ENCODE measurements at regions not wholly inside any gene's neighbourhood (a gene's known extent, or its start where the extent isn't known, plus 50 kb on each side); places are given as distances from the start of the nearest gene placed in this dataset.

- no peaks in the 10 kb centered on the region for H4K20me1 ChIP-seq (ENCODE audit: insufficient read depth)
- H3K9me2 ChIP-seq (ENCODE audit: insufficient read depth, low read length) = no peaks in the 10 kb centered on the region
- H3K9ac ChIP-seq (ENCODE audit: low read length) = no peak overlapping the region
- no peak overlapping the region for H3K4me3 ChIP-seq (ENCODE audit: low read length)
- no peak overlapping the region for H3K4me2 ChIP-seq (ENCODE audit: low read length)
- H3K9me3 ChIP-seq (ENCODE audit: low read length) = no peaks in the 10 kb centered on the region
- no peaks in the 10 kb centered on the region for H3K27me3 ChIP-seq (ENCODE audit: insufficient read depth, low read depth, low read length)
- no peaks in the 10 kb centered on the region for H3K36me3 ChIP-seq (ENCODE audit: insufficient read depth, low read length)
- H3F3A ChIP-seq (ENCODE audit: insufficient read depth, low read length, poor library complexity, severe bottlenecking) = no peaks in the 10 kb centered on the region
- H3K27ac ChIP-seq (ENCODE audit: low read length) = no peak overlapping the region
- TF ChIP-seq MXI1 (conservative IDR thresholded peaks at IDR 0.05; ENCODE audit: poor library complexity, severe bottlenecking) (no peak), REST (IDR thresholded peaks at IDR 0.05; ENCODE audit: borderline replicate concordance) (no peak), POLR2AphosphoS5 (IDR thresholded peaks at IDR 0.05) (no peak), TAF1 (IDR thresholded peaks at IDR 0.05; ENCODE audit: low read depth) (no peak), CTCF (IDR thresholded peaks at IDR 0.05; ENCODE audit: poor library complexity, severe bottlenecking) (no peak), SMC3 (conservative IDR thresholded peaks at IDR 0.05; ENCODE audit: poor library complexity) (no peak), EP300 (conservative IDR thresholded peaks at IDR 0.05; ENCODE audit: poor library complexity, severe bottlenecking) (no peak), RAD21 (conservative IDR thresholded peaks at IDR 0.05) (no peak), EZH2 (IDR thresholded peaks at IDR 0.05; ENCODE audit: borderline replicate concordance, insufficient read depth, low read length, poor library complexity, severe bottlenecking) (no peak)
- peaks cover 17% of the 10 kb centered on the region for H3K79me2 ChIP-seq (replicated peaks; ENCODE audit: insufficient read depth, low read length)
- H2AFZ ChIP-seq (ENCODE audit: low read depth, low read length) = no peak overlapping the region
These were observed 190.7 kb downstream of the NOL4 start for GRCh38 chr18:34033968-34034367.

GRCh38 chr18:34031810-34032209 is 192.9 kb downstream of the NOL4 start:
- no peaks in the 10 kb centered on the region for H3K36me3 ChIP-seq (ENCODE audit: insufficient read depth, low read length)
- H3K79me2 ChIP-seq (replicated peaks; ENCODE audit: insufficient read depth, low read length) = peaks cover 9% of the 10 kb centered on the region
- TF ChIP-seq TAF1 (IDR thresholded peaks at IDR 0.05; ENCODE audit: low read depth) (no peak), POLR2AphosphoS5 (IDR thresholded peaks at IDR 0.05) (no peak), EZH2 (IDR thresholded peaks at IDR 0.05; ENCODE audit: borderline replicate concordance, insufficient read depth, low read length, poor library complexity, severe bottlenecking) (no peak), SMC3 (conservative IDR thresholded peaks at IDR 0.05; ENCODE audit: poor library complexity) (no peak), EP300 (conservative IDR thresholded peaks at IDR 0.05; ENCODE audit: poor library complexity, severe bottlenecking) (no peak), REST (IDR thresholded peaks at IDR 0.05; ENCODE audit: borderline replicate concordance) (no peak), MXI1 (conservative IDR thresholded peaks at IDR 0.05; ENCODE audit: poor library complexity, severe bottlenecking) (no peak), RAD21 (conservative IDR thresholded peaks at IDR 0.05) (no peak), CTCF (IDR thresholded peaks at IDR 0.05; ENCODE audit: poor library complexity, severe bottlenecking) (no peak)
- H4K20me1 ChIP-seq (ENCODE audit: insufficient read depth) = no peaks in the 10 kb centered on the region
- H2AFZ ChIP-seq (ENCODE audit: low read depth, low read length) = no peak overlapping the region
- H3K4me2 ChIP-seq (ENCODE audit: low read length) = no peak overlapping the region
- H3K27me3 ChIP-seq (ENCODE audit: insufficient read depth, low read depth, low read length) = no peaks in the 10 kb centered on the region
- H3K9me2 ChIP-seq (ENCODE audit: insufficient read depth, low read length) = no peaks in the 10 kb centered on the region
- no peaks in the 10 kb centered on the region for H3K9me3 ChIP-seq (ENCODE audit: low read length)
- H3F3A ChIP-seq (ENCODE audit: insufficient read depth, low read length, poor library complexity, severe bottlenecking) = no peaks in the 10 kb centered on the region
- no peak overlapping the region for H3K9ac ChIP-seq (ENCODE audit: low read length)
- no peak overlapping the region for H3K4me3 ChIP-seq (ENCODE audit: low read length)
- H3K27ac ChIP-seq (ENCODE audit: low read length) = no peak overlapping the region

Measured in neural cell (in vitro differentiated cells).